ENCODE measurements at regions not wholly inside any gene's neighbourhood (a gene's known extent, or its start where the extent isn't known, plus 50 kb on each side); places are given as distances from the start of the nearest gene placed in this dataset.

DNA sequence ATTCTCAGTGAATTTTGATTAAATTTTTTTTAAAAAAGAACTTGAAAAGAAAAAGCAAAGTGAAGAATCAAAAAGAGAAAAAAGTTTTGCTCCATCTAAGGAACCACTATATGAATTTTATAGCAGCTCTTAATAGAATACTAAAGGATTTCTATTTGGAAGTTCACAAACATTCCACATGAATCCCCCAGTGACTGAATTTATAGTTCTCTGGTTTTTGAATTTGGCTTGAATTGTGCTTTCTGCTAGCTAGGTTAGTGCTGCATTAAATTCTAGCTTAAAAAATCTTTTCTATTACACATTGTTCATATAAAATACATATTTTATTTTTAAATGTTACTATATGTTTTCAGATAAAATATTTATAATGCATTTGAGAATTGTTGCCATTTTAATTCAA lies 675.4 kb downstream of the RERGL start:
- Mint-ChIP-seq H3K9me3 (ENCODE audit: unreplicated experiment) (no peaks in the 10 kb centered on the region), H3K36me3 (ENCODE audit: insufficient read depth, unreplicated experiment) (no peaks in the 10 kb centered on the region), H3K4me1 (ENCODE audit: insufficient read depth, unreplicated experiment) (no peaks in the 10 kb centered on the region), H3K27me3 (ENCODE audit: insufficient read depth, unreplicated experiment) (no peaks in the 10 kb centered on the region), H3K27ac (ENCODE audit: low read depth, unreplicated experiment) (no peak overlapping the region), H3K4me3 (ENCODE audit: unreplicated experiment) (no peak overlapping the region)
- ChIA-PET POLR2A (no interaction called here), CTCF (interaction anchor here (0.6 to 0.7 kb wide), 2 partner anchors 71 to 273 kb away, joined by 3 to 5 read pairs; no protein-coding TSS in a partner anchor)
- DNase-seq (ENCODE audit: unreplicated experiment) = no peak
- no TSS peak for BruUV-seq (replicated peaks)
- no peak for TF ChIP-seq CTCF (IDR thresholded peaks at IDR 0.05; ENCODE audit: unreplicated experiment)
- intact Hi-C loops (cut with micrococcal nuclease) = no loop called here

GRCh38 chr12:17411662-17412061 lies 678.3 kb downstream of the RERGL start:
- Mint-ChIP-seq H3K9me3 (ENCODE audit: unreplicated experiment) (no peaks in the 10 kb centered on the region), H3K4me1 (ENCODE audit: insufficient read depth, unreplicated experiment) (no peaks in the 10 kb centered on the region), H3K27me3 (ENCODE audit: insufficient read depth, unreplicated experiment) (no peaks in the 10 kb centered on the region), H3K36me3 (ENCODE audit: insufficient read depth, unreplicated experiment) (no peaks in the 10 kb centered on the region), H3K4me3 (ENCODE audit: unreplicated experiment) (no peak overlapping the region), H3K27ac (ENCODE audit: low read depth, unreplicated experiment) (no peak overlapping the region)
- BruUV-seq (replicated peaks) = no TSS peak
- DNase-seq (ENCODE audit: unreplicated experiment) = no peak
- no peak for TF ChIP-seq CTCF (IDR thresholded peaks at IDR 0.05; ENCODE audit: unreplicated experiment)
- CTCF ChIA-PET = no interaction called here
- POLR2A ChIA-PET = interaction anchor here (0.5 kb wide), 1 partner anchor 48 kb away, joined by 3 read pairs; no protein-coding TSS in a partner anchor
- intact Hi-C loops (cut with micrococcal nuclease) = no loop called here

- no peak overlapping the region for H3K27ac Mint-ChIP-seq (ENCODE audit: low read depth, unreplicated experiment)
- H3K9me3 Mint-ChIP-seq (ENCODE audit: unreplicated experiment) = no peaks in the 10 kb centered on the region
- no peak for DNase-seq (ENCODE audit: unreplicated experiment)
- POLR2A ChIA-PET = no interaction called here
- intact Hi-C loops (cut with micrococcal nuclease) = no loop called here
- H3K27me3 Mint-ChIP-seq (ENCODE audit: insufficient read depth, unreplicated experiment) = no peaks in the 10 kb centered on the region
- CTCF ChIA-PET = no interaction called here
- no peak overlapping the region for H3K4me3 Mint-ChIP-seq (ENCODE audit: unreplicated experiment)
- TF ChIP-seq CTCF (IDR thresholded peaks at IDR 0.05; ENCODE audit: unreplicated experiment) = no peak
- H3K36me3 Mint-ChIP-seq (ENCODE audit: insufficient read depth, unreplicated experiment) = no peaks in the 10 kb centered on the region
- H3K4me1 Mint-ChIP-seq (ENCODE audit: insufficient read depth, unreplicated experiment) = no peaks in the 10 kb centered on the region
- BruUV-seq (replicated peaks) = no TSS peak
Observed at GRCh38 chr12:17388679-17389078, 701.3 kb downstream of the RERGL start.

GRCh38 chr12:17383321-17383720 lies 706.7 kb downstream of the RERGL start:
- H3K36me3 Mint-ChIP-seq (ENCODE audit: insufficient read depth, unreplicated experiment) = no peaks in the 10 kb centered on the region
- BruUV-seq (replicated peaks) = no TSS peak
- H3K4me1 Mint-ChIP-seq (ENCODE audit: insufficient read depth, unreplicated experiment) = no peaks in the 10 kb centered on the region
- intact Hi-C loops (cut with micrococcal nuclease) = no loop called here
- H3K27me3 Mint-ChIP-seq (ENCODE audit: insufficient read depth, unreplicated experiment) = no peaks in the 10 kb centered on the region
- no peaks in the 10 kb centered on the region for H3K9me3 Mint-ChIP-seq (ENCODE audit: unreplicated experiment)
- no peak for DNase-seq (ENCODE audit: unreplicated experiment)
- TF ChIP-seq CTCF (IDR thresholded peaks at IDR 0.05; ENCODE audit: unreplicated experiment) = no peak
- ChIA-PET POLR2A (interaction anchor here (0.7 kb wide), 1 partner anchor 28 kb away, joined by 3 read pairs; no protein-coding TSS in a partner anchor), CTCF (no interaction called here)
- no peak overlapping the region for H3K27ac Mint-ChIP-seq (ENCODE audit: low read depth, unreplicated experiment)
- no peak overlapping the region for H3K4me3 Mint-ChIP-seq (ENCODE audit: unreplicated experiment)
